ENCODE measurements at regions not wholly inside any gene's neighbourhood (a gene's known extent, or its start where the extent isn't known, plus 50 kb on each side); places are given as distances from the start of the nearest gene placed in this dataset.

DNA sequence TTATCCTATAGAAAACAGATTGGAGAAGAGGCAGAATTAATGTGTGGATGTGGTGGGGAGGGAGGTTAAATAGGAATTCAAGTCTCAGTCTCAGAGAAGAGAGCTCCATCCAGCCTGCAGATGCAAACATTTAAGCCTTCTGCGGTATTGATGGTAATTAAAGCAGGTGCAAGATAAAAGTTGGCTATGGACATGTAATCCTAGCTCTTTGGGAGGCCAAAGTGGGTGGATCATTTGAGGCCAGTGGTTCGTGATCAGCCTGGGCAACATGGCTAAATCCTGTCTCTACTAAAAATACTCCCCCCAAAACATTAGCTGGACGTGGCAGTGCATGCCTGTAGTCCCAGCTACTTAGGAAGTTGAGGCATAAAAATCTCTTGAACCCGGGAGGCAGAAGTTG lies 332.7 kb downstream of the PABPC4L start:
- TF ChIP-seq, protein P1, sequence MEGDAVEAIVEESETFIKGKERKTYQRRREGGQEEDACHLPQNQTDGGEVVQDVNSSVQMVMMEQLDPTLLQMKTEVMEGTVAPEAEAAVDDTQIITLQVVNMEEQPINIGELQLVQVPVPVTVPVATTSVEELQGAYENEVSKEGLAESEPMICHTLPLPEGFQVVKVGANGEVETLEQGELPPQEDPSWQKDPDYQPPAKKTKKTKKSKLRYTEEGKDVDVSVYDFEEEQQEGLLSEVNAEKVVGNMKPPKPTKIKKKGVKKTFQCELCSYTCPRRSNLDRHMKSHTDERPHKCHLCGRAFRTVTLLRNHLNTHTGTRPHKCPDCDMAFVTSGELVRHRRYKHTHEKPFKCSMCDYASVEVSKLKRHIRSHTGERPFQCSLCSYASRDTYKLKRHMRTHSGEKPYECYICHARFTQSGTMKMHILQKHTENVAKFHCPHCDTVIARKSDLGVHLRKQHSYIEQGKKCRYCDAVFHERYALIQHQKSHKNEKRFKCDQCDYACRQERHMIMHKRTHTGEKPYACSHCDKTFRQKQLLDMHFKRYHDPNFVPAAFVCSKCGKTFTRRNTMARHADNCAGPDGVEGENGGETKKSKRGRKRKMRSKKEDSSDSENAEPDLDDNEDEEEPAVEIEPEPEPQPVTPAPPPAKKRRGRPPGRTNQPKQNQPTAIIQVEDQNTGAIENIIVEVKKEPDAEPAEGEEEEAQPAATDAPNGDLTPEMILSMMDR (IDR thresholded peaks at IDR 0.05) = no peak
- TF ChIP-seq ZFX (IDR thresholded peaks at IDR 0.05; ENCODE audit: borderline replicate concordance) = no peak

Data from 22Rv1 (cell line).